ENCODE measurements at regions not wholly inside any gene's neighbourhood (a gene's known extent, or its start where the extent isn't known, plus 50 kb on each side); places are given as distances from the start of the nearest gene placed in this dataset.
"Not testable (repeated sequence)": the region's sequence is repeated elsewhere in the genome, so short reads cannot be mapped to it uniquely, and the experiment has no call there.

DNA sequence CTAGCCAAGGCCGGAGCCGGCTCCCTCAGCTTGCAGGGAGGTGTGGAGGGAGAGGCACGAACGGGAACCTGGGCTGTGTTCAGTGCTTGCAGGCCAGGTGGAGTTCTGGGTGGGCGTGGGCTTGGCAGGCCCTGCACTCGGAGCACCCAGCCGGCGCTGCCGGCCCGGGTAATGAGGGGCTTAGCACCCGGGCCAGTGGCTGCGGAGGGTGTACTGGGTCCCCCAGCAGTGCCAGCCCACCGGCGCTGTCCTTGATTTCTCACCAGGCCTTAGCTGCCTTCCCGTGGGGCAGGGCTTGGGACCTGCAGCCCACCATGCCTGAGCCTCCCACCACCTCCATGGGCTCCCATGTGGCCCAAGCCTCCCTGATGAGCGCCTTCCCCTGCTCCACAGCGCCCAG lies 430.5 kb upstream of the API5 start:
- DNase-seq: not testable (repeated sequence)

DNA sequence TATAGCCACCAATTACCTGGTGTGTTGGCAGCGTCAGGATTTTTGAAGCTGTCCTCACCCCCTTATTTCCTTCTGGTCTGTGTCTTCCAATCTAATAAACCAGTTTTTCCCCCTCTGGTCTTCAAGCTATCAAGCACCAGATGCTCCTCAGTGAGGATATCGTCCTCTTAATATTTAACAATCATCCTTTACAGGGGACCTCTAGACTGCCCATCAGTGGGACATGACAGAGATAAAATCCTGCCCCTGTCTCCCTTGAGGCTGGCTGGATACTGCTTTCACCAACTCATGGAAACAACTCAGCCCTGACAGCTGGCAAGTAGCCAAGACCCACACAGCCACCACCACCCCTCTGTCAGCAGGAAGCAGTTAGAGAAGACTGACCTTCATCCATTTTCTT lies 421.0 kb upstream of the API5 start:
- no peak for DNase-seq

DNA sequence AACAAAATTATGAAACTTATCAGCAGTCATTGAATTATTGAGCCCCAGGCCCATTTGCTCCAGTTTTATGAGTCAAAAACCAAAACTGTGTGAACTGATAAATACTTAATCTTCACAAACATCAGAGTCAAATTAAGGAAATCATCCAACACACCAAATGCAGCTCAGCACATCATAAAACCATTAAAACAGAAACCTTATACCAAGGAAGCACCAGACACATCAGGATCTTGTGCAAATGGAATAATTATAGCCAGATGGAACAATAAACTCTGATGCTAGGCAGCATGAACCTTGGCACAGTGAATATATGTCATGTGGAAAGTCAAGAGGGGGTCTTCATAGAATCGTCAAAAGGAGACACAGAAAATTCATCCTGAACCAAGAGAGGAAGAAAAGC lies 410.7 kb upstream of the API5 start:
- no peak for DNase-seq

DNA sequence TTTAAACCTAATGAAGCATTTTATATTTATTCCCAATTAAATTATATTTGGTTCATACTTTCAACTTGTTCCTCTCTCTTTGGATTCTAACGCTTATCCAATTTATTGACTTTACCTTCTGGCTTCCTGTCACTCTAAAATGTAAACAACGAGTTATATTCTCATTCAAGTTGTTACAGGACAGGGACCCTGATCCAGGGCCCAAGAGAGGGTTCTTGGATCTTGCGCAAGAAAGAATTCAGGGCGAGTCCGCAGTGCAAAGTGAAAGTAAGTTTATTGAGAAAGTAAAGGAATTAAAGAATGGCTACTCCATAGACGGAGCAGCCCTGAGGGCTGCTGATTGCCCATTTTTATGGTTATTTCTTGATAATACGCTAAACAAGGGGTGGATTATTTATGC lies 405.6 kb upstream of the API5 start:
- no peak for DNase-seq

DNA sequence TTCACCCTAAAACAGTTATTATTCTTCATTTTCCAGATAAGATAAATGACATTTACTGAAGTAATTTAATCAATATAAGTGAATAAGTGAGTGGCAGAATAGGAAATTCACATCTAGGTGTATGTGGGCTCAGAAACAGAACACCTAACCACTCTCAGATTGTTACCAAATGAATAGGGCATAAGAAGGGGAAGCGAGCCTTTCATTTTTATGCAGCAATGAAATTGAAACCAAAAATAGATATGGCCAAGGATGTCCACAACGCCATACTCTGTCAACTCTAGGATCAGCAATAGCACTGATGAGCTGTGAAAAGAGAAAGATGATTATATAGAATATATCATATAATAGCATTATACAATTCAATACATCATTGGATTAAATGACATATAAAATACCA lies 398.1 kb upstream of the API5 start:
- DNase-seq: no peak

DNA sequence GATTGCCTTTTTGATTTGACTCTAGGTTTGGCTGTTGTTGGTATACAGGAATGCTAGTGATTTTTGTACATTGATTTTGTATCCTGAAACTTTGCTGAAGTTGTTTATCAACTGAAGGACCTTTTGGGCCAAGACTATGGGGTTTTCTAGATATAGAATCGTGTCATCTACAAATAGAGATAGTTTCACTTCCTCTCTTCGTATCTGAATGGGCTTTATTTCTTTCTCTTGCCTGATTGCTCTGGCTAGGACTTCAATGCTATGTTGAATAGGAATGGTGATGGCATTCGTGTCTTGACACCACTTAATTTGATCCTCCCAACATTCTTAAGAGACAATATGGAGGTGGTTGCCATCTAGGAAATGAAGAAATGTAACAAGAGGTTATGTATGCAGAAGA lies 388.1 kb upstream of the API5 start:
- no peak for DNase-seq

DNA sequence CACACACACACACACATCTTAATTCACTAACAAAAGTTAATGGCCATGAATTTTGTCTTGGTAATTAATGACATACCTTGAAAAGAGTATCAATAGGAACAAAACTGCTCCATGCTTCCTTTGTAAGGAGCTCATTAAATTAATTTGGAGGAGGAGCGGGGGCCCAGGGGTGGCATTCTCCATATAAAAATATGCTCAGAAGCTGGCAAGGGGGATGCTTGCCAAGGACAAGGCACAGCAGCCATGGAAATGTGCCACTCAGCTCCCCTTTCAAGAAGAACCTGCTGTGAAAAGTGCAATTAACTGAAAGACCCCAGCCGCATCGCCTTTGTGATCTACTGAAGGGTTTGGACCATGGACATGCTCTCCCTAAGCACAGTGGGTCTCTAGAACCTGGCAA lies 385.9 kb upstream of the API5 start:
- no peak for DNase-seq

DNA sequence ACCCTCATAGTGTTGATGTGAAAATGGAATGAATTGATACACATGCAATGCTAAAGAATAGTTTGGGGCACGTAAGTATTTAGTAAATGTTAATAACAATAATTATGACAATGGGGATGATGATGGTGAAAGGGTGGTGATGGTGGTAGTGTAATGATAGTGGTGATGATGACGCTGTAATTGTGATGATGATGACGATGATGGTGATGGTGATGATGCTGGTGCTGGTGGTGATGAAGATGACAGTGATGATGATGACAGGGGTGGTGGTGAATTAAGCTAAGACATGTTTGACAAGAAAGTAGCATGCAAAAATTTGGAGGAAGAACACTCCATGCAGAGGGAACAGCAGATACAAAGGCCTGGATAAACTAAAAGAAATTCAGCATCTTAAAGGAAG lies 364.4 kb upstream of the API5 start:
- DNase-seq: no peak

DNA sequence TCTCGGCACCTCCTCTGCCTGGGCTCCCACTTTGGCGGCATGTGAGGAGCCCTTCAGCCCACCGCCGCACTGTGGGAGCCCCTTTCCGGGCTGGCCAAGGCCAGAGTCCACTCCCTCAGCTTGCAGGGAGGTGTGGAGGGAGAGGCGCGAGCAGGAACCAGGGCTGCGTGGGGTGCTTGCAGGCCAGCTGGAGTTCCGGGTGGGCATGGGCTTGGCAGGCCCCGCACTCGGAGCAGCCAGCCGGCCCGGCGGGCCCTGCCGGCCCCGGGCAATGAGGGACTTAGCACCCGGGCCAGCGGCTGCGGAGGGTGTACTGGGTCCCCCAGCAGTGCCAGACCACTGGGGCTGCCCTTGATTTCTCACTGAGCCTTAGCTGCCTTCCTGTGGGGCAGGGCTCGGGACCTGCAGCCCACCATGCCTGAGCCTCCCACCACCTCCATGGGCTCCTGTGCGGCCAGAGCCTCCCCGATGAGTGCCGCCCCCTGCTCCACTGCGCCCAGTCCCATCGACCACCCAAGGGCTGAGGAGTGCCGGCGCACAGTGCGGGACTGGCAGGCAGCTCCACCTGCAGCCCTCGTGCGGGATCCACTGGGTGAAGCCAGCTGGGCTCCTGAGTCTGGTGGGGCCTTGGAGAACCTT lies 361.9 kb upstream of the API5 start:
- DNase-seq: not testable (repeated sequence)

DNA sequence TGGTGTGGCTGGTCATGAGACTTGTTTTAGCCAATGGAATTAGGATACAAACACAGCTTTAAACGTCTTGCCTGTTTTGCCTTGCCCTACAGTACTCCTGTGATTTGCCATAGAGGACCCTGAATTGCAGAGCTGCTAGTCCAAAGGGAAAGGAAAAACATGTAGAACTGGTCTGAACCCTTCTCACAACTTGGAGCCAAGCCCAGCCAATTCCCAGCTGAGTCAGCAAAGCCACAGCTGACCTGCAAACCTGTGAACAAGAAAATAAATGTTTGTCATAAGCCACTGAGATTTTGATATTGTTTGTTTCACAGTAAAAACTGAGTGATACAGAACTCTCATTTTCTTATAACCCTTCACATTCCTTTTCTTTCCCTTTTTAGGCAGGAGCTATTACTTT lies 360.5 kb upstream of the API5 start:
- DNase-seq: no peak

DNA sequence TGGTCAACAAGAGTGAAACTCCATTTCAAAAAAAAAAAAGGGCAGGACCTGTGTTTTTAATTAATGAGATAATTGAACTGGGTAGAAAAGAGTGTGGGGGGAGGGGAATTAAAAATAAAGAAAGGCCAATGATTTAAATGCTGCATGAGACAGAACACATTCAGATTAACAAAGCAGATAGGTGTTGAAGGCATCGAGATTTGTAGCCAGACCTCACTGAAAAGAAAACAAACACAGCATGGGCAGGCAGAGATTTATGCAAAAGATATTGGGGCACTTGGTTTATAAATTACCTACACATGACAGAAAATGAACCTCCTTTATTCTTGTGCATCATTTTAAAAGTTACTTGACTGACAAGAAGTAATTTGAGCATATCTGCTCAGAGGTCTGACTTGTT lies 354.0 kb upstream of the API5 start:
- no peak for DNase-seq

DNA sequence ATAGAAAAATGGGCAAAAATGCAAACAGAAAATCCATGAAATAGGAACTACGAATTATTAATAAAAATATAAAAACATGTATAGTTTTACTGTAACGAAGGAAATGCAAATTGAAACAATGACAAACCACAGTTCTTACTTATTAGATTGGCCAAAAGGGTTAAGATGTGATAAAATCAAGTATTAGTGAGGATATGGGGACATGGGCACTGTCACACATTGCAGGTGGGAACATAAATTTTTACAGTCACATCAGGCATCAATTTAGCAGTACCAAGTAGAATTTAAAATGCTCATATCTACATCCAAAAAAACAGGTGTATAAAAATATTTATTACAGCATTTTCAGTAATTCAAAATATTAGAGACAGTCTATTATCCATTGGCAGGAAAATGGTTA lies 353.2 kb upstream of the API5 start:
- DNase-seq: no peak

DNA sequence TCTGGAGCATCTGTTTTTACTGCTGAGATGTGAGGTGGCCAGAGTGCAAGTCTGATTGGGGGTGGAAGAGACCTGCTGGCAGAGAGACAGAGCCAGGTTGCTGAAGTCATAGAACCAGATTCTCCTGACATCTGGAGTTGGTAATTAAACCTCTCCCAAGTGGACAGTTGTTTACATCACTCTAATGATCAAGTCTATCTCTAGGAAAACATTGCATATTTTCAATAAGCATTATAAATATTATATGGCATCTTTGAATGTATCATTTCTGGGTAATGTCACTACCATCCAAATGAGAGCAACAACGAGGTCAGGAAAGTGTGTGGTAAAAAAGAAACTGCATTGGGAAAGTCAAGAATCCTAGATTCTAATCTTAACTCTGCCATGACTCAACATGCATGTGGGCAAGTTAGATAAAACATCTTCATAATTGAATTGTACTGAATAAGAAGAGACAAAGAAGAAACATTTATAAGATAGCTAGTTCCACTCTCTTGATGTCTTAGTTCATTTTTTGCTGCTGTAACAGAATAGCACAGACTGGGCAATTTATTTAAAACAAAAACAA lies 351.2 kb upstream of the API5 start:
- no peak for DNase-seq

DNA sequence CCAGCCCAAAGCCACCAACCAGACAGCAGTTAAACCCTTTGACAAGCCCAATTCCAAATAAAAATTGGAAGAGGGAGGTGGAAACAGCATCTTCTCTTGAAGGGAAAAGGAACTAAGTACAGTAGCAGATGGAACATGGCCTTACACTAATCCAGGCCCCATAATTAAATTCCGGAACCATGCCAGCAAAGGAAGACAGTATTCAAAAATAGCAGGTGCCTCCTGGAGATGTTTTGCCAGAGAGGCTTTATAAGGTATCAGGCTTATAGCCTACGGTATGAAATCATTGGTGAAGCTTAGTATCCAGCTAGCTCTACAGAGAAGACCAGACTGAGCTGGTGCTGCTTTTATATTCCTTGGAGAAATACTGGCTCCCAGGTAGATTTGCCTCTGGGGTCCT lies 344.1 kb upstream of the API5 start:
- DNase-seq: no peak

DNA sequence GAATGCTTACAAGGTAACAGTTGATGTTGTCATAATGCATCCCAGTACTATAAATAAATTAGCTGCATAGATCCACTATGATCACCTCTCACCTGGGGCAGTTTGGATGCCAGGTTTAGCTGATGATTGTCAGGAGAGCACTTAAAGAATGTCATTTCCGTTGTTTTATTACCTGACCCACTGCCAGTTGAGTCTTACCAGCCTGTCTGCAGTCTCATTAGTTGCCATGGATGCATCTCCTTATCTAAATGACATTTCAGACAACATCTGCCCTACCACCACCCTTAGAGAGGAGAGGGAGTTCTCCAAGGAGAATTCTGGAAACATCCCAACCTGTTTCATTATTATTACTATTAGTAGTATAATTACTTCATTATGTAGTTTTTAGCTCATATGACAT lies 339.1 kb upstream of the API5 start:
- DNase-seq: no peak

DNA sequence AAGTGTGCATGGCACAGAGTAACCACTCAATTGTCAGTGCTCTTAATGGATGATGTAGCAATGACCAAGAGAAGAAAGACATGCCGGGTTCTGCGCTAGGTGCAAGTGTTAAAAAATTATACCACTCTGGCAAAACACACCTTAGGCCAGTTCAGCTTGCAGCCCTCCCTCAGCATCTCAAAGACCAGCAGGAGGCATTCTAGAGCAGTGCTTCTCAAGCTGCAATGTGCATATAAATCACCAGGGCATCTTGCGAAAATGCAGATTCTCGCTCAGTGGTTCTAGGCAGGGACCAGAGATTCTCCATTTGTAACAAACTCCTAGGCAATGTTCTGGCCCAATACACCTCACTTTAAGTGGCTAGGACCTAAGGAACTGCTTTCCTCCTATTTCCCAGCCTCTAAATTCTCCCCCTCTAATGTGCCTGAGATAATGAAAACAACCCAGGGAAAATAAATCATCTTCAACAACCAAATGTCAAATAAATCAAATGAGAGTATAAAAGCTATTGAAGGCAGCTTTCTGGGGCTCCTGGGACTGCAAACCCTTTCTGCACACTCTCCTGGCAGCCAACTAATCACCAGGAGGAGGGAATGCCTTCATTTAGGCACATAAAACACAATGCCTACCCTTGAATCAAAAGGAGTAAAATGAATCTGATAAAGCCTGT lies 337.2 kb upstream of the API5 start:
- no peak for DNase-seq

DNA sequence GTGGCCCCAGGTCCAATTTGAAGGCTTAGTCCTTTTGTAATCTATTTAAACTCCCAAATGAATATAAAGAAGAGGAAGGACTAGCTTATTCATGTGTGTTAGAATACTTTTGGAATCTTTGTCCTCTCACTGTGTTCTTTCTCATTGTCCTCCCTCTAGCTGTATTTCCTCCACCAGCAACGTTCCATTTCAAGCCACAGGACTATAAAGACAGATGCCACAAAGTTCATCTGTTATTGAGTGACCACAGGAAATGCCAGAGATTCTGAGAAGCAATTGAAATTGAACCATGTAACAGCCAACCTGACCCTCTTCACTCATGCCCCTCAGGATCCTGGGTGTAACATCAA lies 336.6 kb upstream of the API5 start:
- DNase-seq: no peak

DNA sequence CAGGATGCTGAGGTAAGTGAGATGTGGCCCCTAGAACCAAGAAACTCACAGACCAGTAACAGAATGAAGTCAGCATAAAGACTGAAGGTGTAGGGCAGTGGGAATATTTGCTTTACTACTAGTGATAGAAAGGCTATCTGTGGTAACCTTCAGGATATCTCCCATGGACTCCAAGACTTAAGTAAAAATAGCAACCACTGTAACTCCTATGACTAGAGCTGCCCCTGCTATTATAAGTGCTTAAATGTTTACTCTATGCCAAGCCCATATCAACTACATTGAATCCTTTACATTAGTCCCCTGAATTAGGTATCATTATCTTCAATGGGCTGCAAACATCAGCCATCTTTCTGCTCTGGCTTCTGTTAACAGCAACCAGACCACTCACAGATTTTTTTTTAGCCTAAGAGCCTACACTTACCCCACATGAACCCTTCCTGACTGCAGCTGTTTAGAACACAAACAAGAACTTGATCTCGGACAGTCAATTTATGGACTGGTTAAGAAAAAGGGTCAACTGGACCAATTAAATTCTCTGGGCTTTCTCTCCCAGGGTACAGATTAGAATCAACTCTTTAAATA lies 335.1 kb upstream of the API5 start:
- DNase-seq: no peak

DNA sequence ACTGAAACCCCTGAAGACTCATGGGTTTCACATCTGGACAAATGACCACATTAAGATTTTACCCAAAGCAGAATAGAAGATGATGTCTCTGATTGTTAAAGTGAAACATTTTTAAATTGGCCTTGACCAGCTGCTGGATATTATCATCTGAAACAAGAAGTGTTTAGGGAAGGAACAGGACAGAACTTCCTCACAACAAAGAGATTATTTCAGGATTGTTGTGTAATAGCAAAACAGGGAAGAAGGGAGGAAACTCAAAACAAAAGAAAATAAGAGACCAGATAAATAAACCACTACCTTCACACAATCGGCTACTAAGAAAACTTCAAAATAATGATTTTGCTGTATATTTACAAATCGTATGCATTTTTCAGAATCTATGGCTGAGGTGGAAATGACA lies 319.2 kb upstream of the API5 start:
- DNase-seq: no peak

DNA sequence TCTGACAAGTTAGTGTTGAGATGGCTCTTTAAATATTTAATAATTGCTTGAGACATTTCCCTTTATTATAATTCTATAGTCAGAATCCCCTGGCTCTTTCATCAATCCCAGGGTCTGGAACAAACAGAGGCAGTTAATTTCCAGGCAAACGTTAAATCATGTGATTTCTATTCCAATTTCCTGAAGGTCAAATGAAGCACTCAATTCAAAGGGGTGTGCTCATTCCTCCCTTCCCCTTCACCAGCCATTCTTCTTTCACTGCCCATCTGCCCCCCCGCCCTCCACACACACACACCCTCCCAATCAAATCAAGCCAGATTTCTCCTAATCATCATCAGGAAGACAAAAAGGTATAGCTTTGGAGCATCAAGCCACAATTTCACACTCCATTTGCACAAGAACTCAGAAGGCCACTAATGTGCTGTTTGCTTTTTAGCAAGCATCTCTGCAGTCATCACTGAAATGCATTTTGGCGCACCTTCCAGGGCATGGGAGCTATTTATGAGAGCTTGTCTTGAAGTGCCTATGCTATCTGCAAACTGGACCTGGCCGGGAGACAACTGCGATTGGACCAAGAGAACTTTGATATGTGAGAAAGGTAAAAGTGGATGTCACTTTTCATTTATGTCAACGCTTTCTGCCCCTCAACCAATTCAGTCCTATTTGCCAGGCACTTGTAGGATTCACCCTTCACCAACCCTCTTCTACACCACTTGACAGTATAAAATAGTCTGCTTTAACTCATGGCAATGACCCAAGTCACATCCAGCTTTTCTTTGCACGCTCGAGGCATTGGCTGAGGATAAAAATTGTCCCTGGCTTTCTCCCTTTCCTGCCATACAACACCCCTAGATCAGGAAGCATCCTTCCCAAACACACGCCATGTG lies 315.1 kb upstream of the API5 start:
- no peak for DNase-seq

DNA sequence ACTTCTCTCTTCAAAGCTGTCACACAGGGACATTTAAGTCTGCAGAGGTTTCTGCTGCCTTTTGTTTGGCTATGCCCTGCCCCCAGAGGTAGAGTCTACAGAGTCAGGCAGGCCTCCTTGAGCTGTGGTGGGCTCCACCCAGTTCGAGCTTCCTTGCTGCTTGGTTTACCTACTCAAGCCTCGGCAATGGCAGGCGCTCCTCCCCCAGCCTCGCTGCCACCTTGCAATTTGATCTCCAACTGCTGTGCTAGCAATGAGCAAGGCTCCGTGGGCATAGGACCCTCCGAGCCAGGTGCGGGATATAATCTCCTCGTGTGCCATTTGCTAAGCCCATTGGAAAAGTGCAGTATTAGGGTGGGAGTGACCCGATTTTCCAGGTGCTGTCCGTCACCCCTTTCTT lies 306.9 kb upstream of the API5 start:
- DNase-seq: not testable (repeated sequence)

DNA sequence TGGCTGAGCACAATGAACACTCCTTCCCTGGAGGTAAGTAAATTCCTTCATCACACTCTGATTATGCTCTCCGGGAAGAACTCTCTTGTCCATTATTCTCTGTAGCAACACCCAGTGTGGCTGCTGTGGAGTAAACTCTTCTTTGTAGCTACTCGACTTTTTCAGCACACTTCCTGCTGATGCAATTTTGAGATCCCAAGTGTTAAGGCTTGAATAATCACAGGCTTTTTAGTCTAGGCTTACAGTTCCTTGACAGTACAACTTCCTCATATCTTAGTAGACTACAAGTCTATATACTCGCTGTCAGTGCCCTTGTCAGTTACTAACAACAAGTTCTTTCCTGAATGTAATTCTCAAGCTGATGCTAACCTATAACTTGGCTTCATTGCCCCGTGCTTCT lies 301.8 kb upstream of the API5 start:
- DNase-seq: no peak

DNA sequence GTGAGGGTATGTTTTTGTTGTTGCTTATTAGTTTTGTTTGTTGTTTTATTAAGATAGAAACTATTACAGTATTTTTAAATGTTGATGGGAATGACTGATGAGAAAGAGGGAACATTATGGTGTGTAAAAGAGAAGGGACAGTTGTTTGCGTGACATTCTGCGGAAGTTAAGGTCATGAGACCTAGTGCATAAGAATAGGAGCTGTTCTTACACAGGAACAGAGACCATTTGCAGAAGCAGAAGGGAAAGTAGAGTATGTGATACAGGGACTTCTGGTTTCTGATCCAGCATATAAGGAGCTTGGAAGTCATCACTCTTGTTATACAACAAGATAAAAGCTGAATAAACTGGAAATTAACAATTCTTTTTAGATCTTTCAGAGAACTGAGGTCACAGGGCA lies 299.2 kb upstream of the API5 start:
- no peak for DNase-seq

DNA sequence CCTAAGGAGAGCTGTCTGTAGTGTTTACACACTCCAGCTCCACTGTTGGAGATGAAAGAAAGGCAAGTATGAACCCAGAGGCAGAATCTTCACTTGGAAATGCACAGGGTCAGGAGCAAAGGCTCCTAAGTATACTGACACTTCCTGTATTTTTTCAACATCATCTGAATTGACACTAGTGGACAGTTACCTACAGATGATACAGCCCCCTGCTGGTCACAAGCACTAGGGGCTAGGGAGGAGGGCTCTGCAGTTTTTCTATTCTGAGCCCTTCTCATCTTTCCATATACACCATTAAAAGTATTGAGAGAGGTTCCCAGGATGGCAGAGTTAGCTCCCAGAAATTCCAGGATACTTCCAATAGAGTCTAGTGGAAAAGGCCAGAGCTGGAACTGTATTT lies 290.3 kb upstream of the API5 start:
- peak; percentile 5 for DNase-seq
